Activated CD4-positive, CD25-positive, alpha-beta regulatory T cell treated with anti-CD3 and anti-CD28 coated beads, Interleukin-2, amount 50 U/mL, for 16 hours (primary cell): ENCODE measurements at regions not wholly inside any gene's neighbourhood (a gene's known extent, or its start where the extent isn't known, plus 50 kb on each side); places are given as distances from the start of the nearest gene placed in this dataset.
"Not testable (repeated sequence)": the region's sequence is repeated elsewhere in the genome, so short reads cannot be mapped to it uniquely, and the experiment has no call there.

Experiments
- DNase-seq: peaks from one replicate; pipeline ENCODE4 v3.0.0-alpha.2; 2020; ENCODE audit warnings: low read depth, low spot score

GRCh38 chr14:65834051-65834450 lies 421.5 kb downstream of the FUT8 start:
- no peak for DNase-seq

GRCh38 chr14:65834812-65835211 lies 422.3 kb downstream of the FUT8 start:
- no peak for DNase-seq

DNA sequence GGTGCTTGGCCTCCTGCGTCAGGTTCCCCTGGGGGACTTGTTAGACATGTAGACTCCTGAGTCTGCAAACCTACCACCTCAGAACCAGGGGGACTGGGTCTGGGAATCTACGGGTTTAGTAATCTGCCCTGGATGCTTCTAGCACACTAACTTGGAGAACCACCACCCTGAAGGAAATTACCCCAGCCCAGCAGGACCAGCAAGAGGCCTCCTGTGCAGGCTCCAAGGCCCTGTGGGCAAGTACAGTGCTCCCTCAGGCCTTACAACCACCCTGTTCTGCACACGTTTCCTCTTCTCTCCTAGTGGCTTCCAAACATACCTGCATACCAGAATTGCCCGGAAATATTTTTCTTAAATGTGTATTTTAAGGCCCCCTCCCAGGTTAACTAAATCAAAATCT lies 423.0 kb downstream of the FUT8 start:
- DNase-seq, result no peak

- DNase-seq, result no peak
Observed at GRCh38 chr14:65838565-65838964, 426.0 kb downstream of the FUT8 start.

DNA sequence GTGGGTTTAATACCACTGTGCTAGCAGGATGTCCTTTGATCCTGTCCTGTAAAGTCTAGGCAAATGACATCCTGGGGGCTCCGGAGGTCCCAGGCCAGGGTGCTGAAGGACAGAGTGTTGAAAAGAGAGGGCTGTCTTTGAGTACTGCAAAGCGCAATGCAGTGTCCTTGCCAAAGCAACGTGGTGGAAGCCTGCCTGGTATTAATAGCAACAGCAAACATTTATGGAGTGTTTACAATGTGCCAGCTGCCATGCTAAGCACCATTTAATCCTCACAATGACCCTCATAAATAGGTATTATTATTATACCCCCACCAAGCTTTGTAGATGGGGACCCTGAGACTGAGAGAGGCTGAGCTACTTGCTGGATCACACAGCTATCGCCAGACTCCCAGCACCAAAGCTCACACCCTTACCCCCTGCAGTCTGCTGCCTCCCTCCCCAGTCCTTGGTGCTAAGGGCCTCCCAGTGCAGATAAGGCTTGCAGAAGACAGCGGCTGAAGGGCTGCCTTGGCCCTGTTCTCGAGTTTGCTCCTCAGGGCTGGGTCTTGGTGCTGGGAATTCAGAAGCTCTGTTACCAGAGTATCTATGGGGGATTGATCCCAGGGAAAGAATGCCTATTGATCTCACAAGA lies 427.7 kb downstream of the FUT8 start:
- DNase-seq, result no peak

DNA sequence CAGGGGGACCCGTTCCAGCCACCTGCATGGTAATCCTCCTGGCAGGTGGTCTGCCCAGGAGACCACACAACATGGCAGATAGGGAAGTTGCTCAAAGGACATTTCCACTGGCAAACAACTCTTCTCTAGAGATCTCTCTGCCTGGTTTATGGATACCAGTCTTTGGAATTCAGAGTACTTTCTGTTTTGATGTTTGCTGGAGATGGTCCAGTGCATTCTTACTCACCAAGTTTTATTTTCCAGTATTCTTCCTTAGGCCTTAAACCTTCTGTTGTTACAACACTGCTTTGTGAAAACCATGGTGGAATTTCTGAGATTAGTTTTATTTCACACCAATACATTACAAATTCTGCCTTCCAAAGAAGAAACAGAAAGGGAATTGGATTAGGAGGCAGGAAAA lies 428.3 kb downstream of the FUT8 start:
- no peak for DNase-seq

- no peak for DNase-seq
Observed at GRCh38 chr14:65846196-65846868, 433.8 kb downstream of the FUT8 start.

DNA sequence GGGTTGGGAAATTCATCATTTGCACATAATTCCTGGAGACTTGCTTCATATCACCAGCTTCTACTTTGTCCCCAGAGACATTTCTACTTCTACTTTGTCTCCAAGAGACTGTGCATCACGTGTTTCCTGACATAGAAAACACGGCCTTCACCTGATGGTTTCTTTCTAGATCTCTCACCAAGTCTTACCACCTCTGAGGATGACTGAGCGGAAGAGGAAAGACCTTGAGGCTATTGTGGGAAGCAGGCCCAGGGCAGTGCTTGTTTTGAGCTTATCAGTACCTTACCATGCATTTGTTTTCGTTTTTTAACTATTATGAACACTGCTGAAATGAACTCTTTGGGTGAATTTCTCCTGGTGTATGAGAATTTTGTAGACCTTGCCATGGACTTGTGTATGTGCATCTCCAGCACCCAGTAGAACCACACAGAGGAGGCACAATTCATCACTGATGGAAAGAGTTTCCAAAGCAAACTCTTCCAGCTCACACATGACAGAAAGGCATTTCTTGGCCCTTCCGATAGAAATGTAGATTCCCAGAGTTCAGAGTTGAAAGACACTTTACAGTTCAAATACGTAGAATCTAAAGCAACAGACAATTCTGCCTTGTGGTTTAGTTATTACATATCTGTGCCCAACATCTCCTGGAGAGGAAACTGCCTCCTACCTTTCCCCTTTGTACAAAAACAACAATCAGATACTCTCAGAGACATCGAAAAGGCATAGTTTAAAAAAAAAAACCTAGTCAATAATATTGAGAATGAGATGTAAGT lies 434.7 kb downstream of the FUT8 start:
- peak; percentile 60 for DNase-seq

DNA sequence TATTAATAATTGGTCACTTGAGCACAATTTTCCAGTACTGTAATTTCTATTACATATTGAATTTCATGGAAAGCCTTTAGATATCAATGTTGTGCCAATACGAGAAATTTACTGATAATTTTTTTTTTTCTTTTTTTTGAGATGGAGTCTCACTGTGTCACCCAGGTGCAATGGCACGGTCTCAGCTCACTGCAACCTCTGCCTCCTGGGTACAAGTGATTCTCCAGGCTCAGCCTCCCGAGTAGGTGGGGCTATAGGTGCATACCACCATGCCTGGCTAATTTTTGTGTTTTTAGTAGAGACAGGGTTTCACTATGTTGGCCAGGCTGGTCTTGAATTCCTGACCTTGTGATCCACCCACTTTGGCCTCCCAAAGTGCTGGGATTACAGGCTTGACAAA lies 435.4 kb downstream of the FUT8 start:
- not testable (repeated sequence) for DNase-seq

DNA sequence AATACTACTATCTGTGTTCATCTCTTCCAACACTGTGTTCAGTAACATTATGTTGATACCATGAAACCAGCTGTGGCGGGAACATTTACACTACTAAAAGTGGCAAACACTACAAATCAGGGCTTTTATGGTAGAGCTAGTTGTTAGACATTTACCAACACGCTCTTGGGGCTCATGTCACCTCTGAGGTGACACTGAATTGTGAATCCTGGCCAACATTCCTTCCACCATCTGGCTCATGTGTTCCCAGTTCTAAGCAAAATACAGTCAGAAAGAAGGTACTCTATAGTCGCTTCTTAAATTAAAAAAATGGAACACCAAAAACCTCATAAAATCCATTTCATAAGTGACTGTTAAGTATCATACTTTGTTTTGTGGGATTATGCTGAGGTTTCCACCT lies 436.6 kb downstream of the FUT8 start:
- no peak for DNase-seq

GRCh38 chr14:65849558-65849957 lies 437.0 kb downstream of the FUT8 start:
- DNase-seq, result no peak

GRCh38 chr14:65850429-65851135 lies 438.1 kb downstream of the FUT8 start:
- peak; percentile 31 for DNase-seq

DNA sequence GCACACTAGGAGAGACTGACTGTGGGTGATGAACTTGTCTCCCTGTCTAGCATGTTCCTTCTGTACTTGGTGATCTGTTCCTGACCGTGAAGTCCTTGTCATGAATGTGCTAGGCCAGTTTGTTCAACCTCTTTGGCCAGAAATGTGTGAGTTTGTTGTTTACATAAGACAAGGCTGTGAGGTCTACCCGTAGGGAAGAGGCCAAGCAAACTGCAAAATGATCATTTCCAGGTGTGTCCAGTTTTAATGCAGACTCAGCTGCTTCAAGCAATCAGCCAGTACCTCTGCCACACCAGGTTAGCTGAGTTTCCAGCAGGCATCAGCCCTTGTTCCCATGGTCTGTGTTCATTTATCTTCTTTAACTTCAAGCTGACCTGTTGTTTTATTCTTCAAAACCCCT lies 440.2 kb downstream of the FUT8 start:
- DNase-seq, result no peak

GRCh38 chr14:65853407-65853955 lies 441.0 kb downstream of the FUT8 start:
- no peak for DNase-seq

- DNase-seq, result no peak
Observed at GRCh38 chr14:65854215-65854614, 441.7 kb downstream of the FUT8 start.

- no peak for DNase-seq
Observed at GRCh38 chr14:65860956-65861611, 448.6 kb downstream of the FUT8 start.

GRCh38 chr14:65864549-65864948 lies 452.0 kb downstream of the FUT8 start:
- no peak for DNase-seq

GRCh38 chr14:65864984-65865383 lies 452.5 kb downstream of the FUT8 start:
- DNase-seq, result no peak

DNA sequence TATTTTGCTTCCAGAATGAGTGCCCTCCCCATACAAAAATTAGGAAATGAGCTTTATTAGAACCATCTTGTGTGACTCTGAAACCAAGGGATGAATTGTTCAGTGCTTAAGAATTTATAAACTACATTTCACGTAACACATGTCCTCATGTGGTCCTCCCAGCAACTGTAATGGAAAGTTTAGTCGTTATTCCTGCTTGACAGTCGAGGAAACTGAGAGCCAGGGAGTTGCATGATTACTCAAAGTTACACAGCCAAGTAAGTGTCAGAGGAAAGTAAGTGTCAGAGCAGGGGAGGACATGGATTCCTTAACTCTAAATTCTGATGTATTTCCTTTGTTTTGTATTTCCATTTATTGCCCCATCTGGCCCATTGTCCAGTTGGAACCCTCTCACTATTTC lies 453.9 kb downstream of the FUT8 start:
- no peak for DNase-seq

DNA sequence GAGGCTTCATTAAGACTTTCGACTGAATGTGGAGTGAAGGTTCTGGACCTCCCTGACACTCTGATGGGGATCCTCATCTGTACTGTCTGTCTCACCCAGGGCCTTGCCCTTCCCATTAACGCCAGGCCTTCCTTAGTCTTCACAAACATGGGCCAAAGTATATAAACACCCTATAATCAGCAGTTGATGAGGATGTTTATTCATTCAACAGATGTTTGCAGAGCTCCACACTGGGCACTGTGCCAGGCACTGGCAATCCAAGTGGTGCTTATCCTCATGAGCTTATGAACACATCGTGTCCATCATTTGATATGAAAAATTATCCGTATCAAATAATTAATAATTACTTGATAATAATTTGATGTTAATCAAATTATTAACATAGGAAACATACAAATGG lies 454.4 kb downstream of the FUT8 start:
- no peak for DNase-seq

DNA sequence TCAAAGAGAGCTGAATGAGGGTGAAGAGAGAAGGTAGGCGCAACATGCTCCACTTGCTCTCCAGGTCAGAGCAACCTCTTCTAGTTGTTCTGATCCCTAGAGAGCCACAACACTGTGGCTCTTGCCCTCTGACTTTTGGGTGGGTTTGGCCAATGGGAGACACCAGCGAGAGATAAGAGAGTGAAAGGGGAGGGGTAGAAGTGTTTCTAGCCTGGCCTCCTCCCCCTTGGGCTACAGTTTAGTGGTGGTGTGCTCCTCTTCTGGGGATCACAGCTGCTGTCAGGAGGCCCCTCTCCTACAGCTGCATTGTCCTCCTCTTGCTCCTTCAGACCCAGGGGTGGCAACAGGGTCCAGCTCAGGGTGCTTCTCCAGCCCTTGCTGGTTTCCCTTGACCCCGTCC lies 454.8 kb downstream of the FUT8 start:
- no peak for DNase-seq
